Mesenchymal stem cell (in vitro differentiated cells and primary cell): ENCODE measurements at regions not wholly inside any gene's neighbourhood (a gene's known extent, or its start where the extent isn't known, plus 50 kb on each side); places are given as distances from the start of the nearest gene placed in this dataset.

ENCODE experiments used
- DNase-seq: peaks from one replicate; pipeline ENCODE4 v3.0.0-alpha.2; 2013
- H2AFZ ChIP-seq: one replicate; pipeline ENCODE4 v1.6.1; 2013; ENCODE audit warnings: low read depth, mild to moderate bottlenecking, control low read depth, inconsistent platforms, low read length, moderate library complexity
- H2AK5ac ChIP-seq: 2 replicates; pipeline ENCODE4 v1.6.1; 2013; ENCODE audit warnings: low read length, moderate library complexity, mild to moderate bottlenecking, inconsistent platforms; ENCODE audit not compliant: severe bottlenecking
- H2BK120ac ChIP-seq: one replicate; pipeline ENCODE4 v1.6.1; 2013; ENCODE audit warnings: low read depth, mild to moderate bottlenecking, inconsistent platforms, low read length, moderate library complexity
- H2BK12ac ChIP-seq, 2 experiments: one replicate each; pipeline ENCODE4 v1.6.1; 2013; ENCODE audit warnings: inconsistent platforms in 2 of 2, low read length in 2 of 2, mild to moderate bottlenecking in 2 of 2, moderate library complexity in 2 of 2, control low read depth in 1 of 2
- H2BK15ac ChIP-seq: one replicate; pipeline ENCODE4 v1.6.1; 2013; ENCODE audit warnings: mild to moderate bottlenecking, low read depth, inconsistent platforms; ENCODE audit not compliant: poor library complexity, severe bottlenecking
- H2BK5ac ChIP-seq: 2 replicates; pipeline ENCODE4 v1.6.1; 2013; ENCODE audit warnings: low read depth, mild to moderate bottlenecking, low read length, control low read depth, inconsistent platforms; ENCODE audit not compliant: poor library complexity, severe bottlenecking
- H3K14ac ChIP-seq, 2 experiments: one replicate each; pipeline ENCODE4 v1.6.1; 2013; ENCODE audit warnings: inconsistent platforms in 2 of 2, low read length in 2 of 2, control low read depth in 1 of 2, mild to moderate bottlenecking in 1 of 2, moderate library complexity in 1 of 2
- H3K18ac ChIP-seq, 2 experiments: one replicate each; pipeline ENCODE4 v1.6.1; 2013; ENCODE audit warnings: inconsistent platforms in 2 of 2, low read length in 2 of 2, control low read depth in 1 of 2, low read depth in 1 of 2, mild to moderate bottlenecking in 1 of 2
- H3K23ac ChIP-seq, 2 experiments: one replicate each; pipeline ENCODE4 v1.6.1; 2013; ENCODE audit warnings: inconsistent platforms in 2 of 2, low read length in 2 of 2, mild to moderate bottlenecking in 2 of 2, moderate library complexity in 2 of 2, control low read depth in 1 of 2
- H3K27ac ChIP-seq: 2 replicates; pipeline ENCODE4 v1.5.1; 2013; ENCODE audit warnings: mild to moderate bottlenecking, moderate library complexity, low read length, control low read depth, inconsistent platforms; ENCODE audit not compliant: poor library complexity, severe bottlenecking
- H3K27me3 ChIP-seq, 2 experiments: 2 replicates each; pipeline versions ENCODE4 v1.6.1 to v1.7.0; 2013; ENCODE audit warnings: low read length in 2 of 2, mild to moderate bottlenecking in 2 of 2, moderate library complexity in 2 of 2, control low read depth in 1 of 2, inconsistent platforms in 1 of 2; ENCODE audit not compliant: control insufficient read depth in 1 of 2, insufficient read depth in 1 of 2
- H3K36me3 ChIP-seq, 2 experiments: 2 replicates each; pipeline versions ENCODE4 v1.6.1 to v1.7.0; 2013; ENCODE audit warnings: low read length in 2 of 2, control low read depth in 1 of 2, inconsistent platforms in 1 of 2, low read depth in 1 of 2, mild to moderate bottlenecking in 1 of 2; ENCODE audit not compliant: insufficient read depth in 2 of 2, control insufficient read depth in 1 of 2
- H3K4ac ChIP-seq, 2 experiments: one replicate each; pipeline ENCODE4 v1.6.1; 2013; ENCODE audit warnings: inconsistent platforms in 2 of 2, low read length in 2 of 2, mild to moderate bottlenecking in 2 of 2, moderate library complexity in 2 of 2, control low read depth in 1 of 2, low read depth in 1 of 2
- H3K4me1 ChIP-seq: 2 replicates; pipeline ENCODE4 v1.6.1; 2013; ENCODE audit warnings: low read depth, low read length, control low read depth; ENCODE audit not compliant: control insufficient read depth, insufficient read depth
- H3K4me2 ChIP-seq: 2 replicates; pipeline ENCODE4 v1.6.1; 2013; ENCODE audit warnings: low read length, mild to moderate bottlenecking, inconsistent platforms; ENCODE audit not compliant: poor library complexity, severe bottlenecking
- H3K4me3 ChIP-seq, 2 experiments: 2 replicates each; pipeline versions ENCODE4 v1.5.1 to v1.7.0; 2013; ENCODE audit warnings: low read length in 2 of 2, mild to moderate bottlenecking in 2 of 2, control low read depth in 1 of 2, low read depth in 1 of 2; ENCODE audit not compliant: insufficient read depth in 1 of 2
- H3K79me1 ChIP-seq: replicated peaks from 2 replicates; pipeline ENCODE4 v1.6.1; 2013; ENCODE audit warnings: mild to moderate bottlenecking, control low read depth, low read length, inconsistent platforms; ENCODE audit not compliant: poor library complexity, severe bottlenecking
- H3K9ac ChIP-seq: 2 replicates; pipeline ENCODE4 v1.7.0; 2013; ENCODE audit warnings: mild to moderate bottlenecking, low read length, moderate library complexity
- H3K9me3 ChIP-seq: 2 replicates; pipeline ENCODE4 v1.7.0; 2013; ENCODE audit warnings: mild to moderate bottlenecking, low read length; ENCODE audit not compliant: control insufficient read depth
- H4K8ac ChIP-seq: one replicate; pipeline ENCODE4 v1.6.1; 2013; ENCODE audit warnings: inconsistent platforms, mild to moderate bottlenecking, low read length, moderate library complexity
- H4K91ac ChIP-seq: one replicate; pipeline ENCODE4 v1.6.1; 2013; ENCODE audit warnings: mild to moderate bottlenecking, low read length, inconsistent platforms
- WGBS: methylation state at CpG from one replicate; pipeline ENCODE4 v1.1.7; 2013; ENCODE audit warnings: mixed read lengths; 5-methylcytosine and 5-hydroxymethylcytosine counted together

DNA sequence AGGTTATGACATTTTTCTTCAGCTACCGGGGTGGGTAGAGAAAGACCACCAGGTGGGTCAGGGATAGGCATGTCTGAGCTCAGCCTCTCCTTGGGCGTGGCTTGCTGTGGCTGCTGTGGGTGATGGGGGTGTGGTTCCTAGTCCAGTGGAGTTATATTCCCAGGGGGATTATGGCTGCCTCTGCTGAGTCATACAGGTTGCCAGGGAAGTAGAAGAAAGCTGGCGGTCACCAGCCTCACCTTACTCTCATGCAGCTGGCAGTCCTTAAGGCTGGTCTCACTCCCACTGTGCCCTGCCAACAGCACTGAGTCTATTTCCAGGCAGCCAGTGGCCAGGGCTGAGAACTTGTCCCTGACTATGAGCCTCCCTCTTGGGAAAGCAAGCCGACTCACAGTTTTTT, 130.0 kb downstream of the SCP2D1 start:
- Histone ChIP-seq H2BK12ac (no peak overlapping the region), H3K36me3 (no peaks in the 10 kb centered on the region), H2BK5ac (no peak overlapping the region), H3K9me3 (no peaks in the 10 kb centered on the region), H2BK120ac (no peak overlapping the region), H3K27me3 (no peaks in the 10 kb centered on the region), H3K79me1 (no peaks in the 10 kb centered on the region), H2AK5ac (no peak overlapping the region), H2BK15ac (no peak overlapping the region), H3K4me2 (no peak overlapping the region), H3K18ac (no peak overlapping the region), H2AFZ (no peak overlapping the region), H3K9ac (no peak overlapping the region), H3K4ac (no peak overlapping the region), H3K14ac (no peak overlapping the region), H3K4me3 (no peak overlapping the region), H4K91ac (no peak overlapping the region), H4K8ac (no peak overlapping the region), H3K23ac (no peak overlapping the region), H3K4me1 (no peaks in the 10 kb centered on the region), H3K27ac (no peak overlapping the region)
- WGBS: 74% methylated on average over 4 of the region's 4 CpGs
- DNase-seq: no peak

DNA sequence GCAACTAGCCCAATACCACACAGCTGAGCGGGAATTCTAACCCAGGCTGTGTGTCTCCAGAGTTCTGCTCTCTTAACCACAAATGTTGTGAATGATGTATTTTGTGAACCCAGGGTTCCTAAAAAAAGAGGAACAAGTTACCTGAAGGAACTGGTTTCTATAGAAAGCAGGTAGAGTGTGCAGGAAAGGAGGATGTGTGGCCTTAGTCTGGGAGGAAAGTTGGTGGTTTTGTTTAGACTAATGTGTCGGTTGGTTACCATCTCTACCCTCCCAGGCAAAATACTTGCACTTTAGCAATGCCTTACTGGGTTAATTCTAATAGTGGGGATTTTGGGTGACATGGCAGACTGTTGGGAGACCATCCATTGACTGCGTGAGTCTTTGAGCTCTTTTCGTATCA, 143.3 kb downstream of the SCP2D1 start:
- H2AK5ac ChIP-seq: no peak overlapping the region
- H3K4ac ChIP-seq: no peak overlapping the region
- no peaks in the 10 kb centered on the region for H3K9me3 ChIP-seq
- no peaks in the 10 kb centered on the region for H3K36me3 ChIP-seq
- no peak overlapping the region for H2BK5ac ChIP-seq
- H3K27ac ChIP-seq: no peak overlapping the region
- no peak overlapping the region for H2BK120ac ChIP-seq
- no peak overlapping the region for H4K8ac ChIP-seq
- H3K4me3 ChIP-seq: no peak overlapping the region
- no peak overlapping the region for H2BK15ac ChIP-seq
- H2AFZ ChIP-seq: no peak overlapping the region
- H4K91ac ChIP-seq: no peak overlapping the region
- no peaks in the 10 kb centered on the region for H3K4me1 ChIP-seq
- no peak overlapping the region for H3K18ac ChIP-seq
- no peaks in the 10 kb centered on the region for H3K27me3 ChIP-seq
- no peak for DNase-seq
- H3K4me2 ChIP-seq: no peak overlapping the region
- WGBS: 72% methylated on average over 3 of the region's 4 CpGs
- H3K14ac ChIP-seq: no peak overlapping the region
- no peak overlapping the region for H3K9ac ChIP-seq
- H3K79me1 ChIP-seq: no peaks in the 10 kb centered on the region
- no peak overlapping the region for H2BK12ac ChIP-seq
- H3K23ac ChIP-seq: no peak overlapping the region

DNA sequence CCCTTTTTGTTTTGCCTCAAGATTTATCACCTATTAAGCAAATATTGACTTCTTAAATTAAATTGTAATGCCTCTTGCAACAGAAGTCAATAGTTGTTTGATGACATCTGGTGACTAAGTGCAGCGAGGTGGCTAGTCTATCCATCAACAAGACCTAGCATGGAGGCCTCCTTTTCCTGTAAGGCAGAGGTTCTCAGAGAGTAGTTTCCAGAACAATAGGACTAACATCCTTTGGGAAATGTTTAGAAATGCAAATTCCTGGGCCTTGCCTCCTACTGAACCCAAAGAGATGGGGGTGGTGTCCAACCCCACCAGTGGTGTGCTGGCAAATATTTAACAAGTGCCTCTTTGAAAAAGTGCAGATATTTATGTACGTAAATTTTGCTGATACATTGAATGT, 143.7 kb downstream of the SCP2D1 start:
- Histone ChIP-seq H3K36me3 (no peaks in the 10 kb centered on the region), H2BK12ac (no peak overlapping the region), H2AFZ (no peak overlapping the region), H4K91ac (no peak overlapping the region), H3K4me2 (no peak overlapping the region), H2BK15ac (no peak overlapping the region), H3K18ac (no peak overlapping the region), H3K4ac (no peak overlapping the region), H4K8ac (no peak overlapping the region), H3K9ac (no peak overlapping the region), H3K4me1 (no peaks in the 10 kb centered on the region), H3K4me3 (no peak overlapping the region), H3K14ac (no peak overlapping the region), H3K27ac (no peak overlapping the region), H2BK5ac (no peak overlapping the region), H2BK120ac (no peak overlapping the region), H3K27me3 (no peaks in the 10 kb centered on the region), H3K23ac (no peak overlapping the region), H2AK5ac (no peak overlapping the region), H3K9me3 (no peaks in the 10 kb centered on the region), H3K79me1 (no peaks in the 10 kb centered on the region)
- WGBS: 46% methylated on average over 1 of the region's 2 CpGs
- DNase-seq: no peak

DNA sequence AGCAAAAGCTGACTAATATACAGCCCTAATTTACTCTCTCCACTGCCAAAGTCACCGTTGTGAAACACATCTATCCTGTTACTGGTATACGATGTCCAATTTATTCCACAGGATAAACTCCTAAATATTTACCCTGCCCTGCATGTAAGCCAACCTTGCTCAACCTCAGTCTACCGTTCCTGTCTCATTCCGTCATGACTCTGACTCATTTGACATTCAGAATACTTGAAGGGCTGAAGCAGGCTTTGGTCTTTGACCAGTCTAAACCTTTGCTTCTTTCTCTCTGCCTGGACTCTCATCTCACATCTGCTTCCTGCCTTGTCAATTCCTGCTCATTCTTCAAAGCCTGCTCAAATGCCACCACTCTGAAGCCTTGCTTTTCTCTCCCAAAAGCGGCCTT, 157.5 kb downstream of the SCP2D1 start:
- Histone ChIP-seq H2BK120ac (no peak overlapping the region), H3K4me1 (no peaks in the 10 kb centered on the region), H4K8ac (no peak overlapping the region), H3K4me3 (no peak overlapping the region), H2BK15ac (no peak overlapping the region), H3K18ac (no peak overlapping the region), H3K27ac (no peak overlapping the region), H3K4ac (no peak overlapping the region), H3K4me2 (no peak overlapping the region), H2AK5ac (no peak overlapping the region), H3K36me3 (no peaks in the 10 kb centered on the region), H3K79me1 (no peaks in the 10 kb centered on the region), H3K27me3 (no peaks in the 10 kb centered on the region), H3K23ac (no peak overlapping the region), H3K9me3 (no peaks in the 10 kb centered on the region), H2AFZ (no peak overlapping the region), H2BK12ac (no peak overlapping the region), H3K9ac (no peak overlapping the region), H2BK5ac (no peak overlapping the region), H3K14ac (no peak overlapping the region), H4K91ac (no peak overlapping the region)
- 72% methylated on average over 5 of the region's 5 CpGs for WGBS
- no peak for DNase-seq
